Naive thymus-derived CD8-positive, alpha-beta T cell (primary cell): ENCODE measurements at regions not wholly inside any gene's neighbourhood (a gene's known extent, or its start where the extent isn't known, plus 50 kb on each side); places are given as distances from the start of the nearest gene placed in this dataset.

Experiments used
- ATAC-seq, 2 donors: fragments of 150-1000 bp; cut with Tn5 transposase in 1 of 2; sonication (Bioruptor Pico), chemical (Tn5 transposase) in 1 of 2; 1 replicate in 1 of 2; 2 replicates in 1 of 2; pipeline ENCODE4 v1.10.0; 2021; ENCODE audit warnings: mild to moderate bottlenecking in 2 of 2, moderate library complexity in 2 of 2
- POLR2A ChIA-PET: fragments of 350-600 bp; sonication (Branson Sonifier 250); formaldehyde crosslinking; loops from one replicate; lab custom pipeline; 2021; ENCODE audit warnings: antibody characterized with exemption; lab: Charles Lee
- DNase-seq, 10 donors: peaks; one replicate each; pipeline versions ENCODE4 v3.0.0 to v3.0.0-alpha.2; 2020 to 2022
- H3K27ac Mint-ChIP-seq, 10 donors: one replicate each; pipeline ENCODE4 v1.8.0; 2020 to 2022; ENCODE audit warnings: mild to moderate bottlenecking in 10 of 10, mixed read lengths in 10 of 10, moderate library complexity in 4 of 10, inconsistent platforms in 1 of 10
- H3K27me3 Mint-ChIP-seq, 5 donors: one replicate each; pipeline ENCODE4 v1.8.0; 2021 to 2022; ENCODE audit warnings: mixed read lengths in 5 of 5
- H3K36me3 Mint-ChIP-seq, 3 donors: one replicate each; pipeline ENCODE4 v1.8.0; 2020 to 2022; ENCODE audit warnings: mixed read lengths in 3 of 3, mild to moderate bottlenecking in 2 of 3, inconsistent platforms in 1 of 3
- H3K4me1 Mint-ChIP-seq, 4 donors: one replicate each; pipeline ENCODE4 v1.8.0; 2021 to 2022; ENCODE audit warnings: mixed read lengths in 4 of 4
- H3K4me3 Mint-ChIP-seq, 10 donors: one replicate each; pipeline ENCODE4 v1.8.0; 2020 to 2022; ENCODE audit warnings: mild to moderate bottlenecking in 10 of 10, mixed read lengths in 10 of 10, moderate library complexity in 6 of 10, inconsistent platforms in 1 of 10
- H3K9me3 Mint-ChIP-seq, 9 donors: one replicate each; pipeline ENCODE4 v1.8.0; 2020 to 2022; ENCODE audit warnings: mixed read lengths in 9 of 9, mild to moderate bottlenecking in 3 of 9, inconsistent platforms in 1 of 9, moderate library complexity in 1 of 9

GRCh38 chrX:121886557-121886956 lies 839.1 kb downstream of the GLUD2 start:
- DNase-seq (no peak), ATAC-seq (no peak)
- no peaks in the 10 kb centered on the region for H3K4me1 Mint-ChIP-seq
- no peak overlapping the region for H3K4me3 Mint-ChIP-seq
- no peaks in the 10 kb centered on the region for H3K36me3 Mint-ChIP-seq
- no peaks in the 10 kb centered on the region for H3K27me3 Mint-ChIP-seq
- H3K9me3 Mint-ChIP-seq: peaks cover 0 to 4% (median 0%) of the 10 kb centered on the region in 9 donors
- POLR2A ChIA-PET: no interaction called here
- no peak overlapping the region for H3K27ac Mint-ChIP-seq

- Mint-ChIP-seq H3K9me3 (no peaks in the 10 kb centered on the region), H3K4me1 (no peaks in the 10 kb centered on the region), H3K36me3 (no peaks in the 10 kb centered on the region), H3K27me3 (no peaks in the 10 kb centered on the region), H3K4me3 (no peak overlapping the region), H3K27ac (no peak overlapping the region)
- DNase-seq: no peak
- POLR2A ChIA-PET: no interaction called here
- ATAC-seq: no peak
Observed at GRCh38 chrX:121894756-121895155, 847.3 kb downstream of the GLUD2 start.

- POLR2A ChIA-PET: no interaction called here
- no peak overlapping the region for H3K4me3 Mint-ChIP-seq
- DNase-seq: no peak
- ATAC-seq: no peak
- peaks cover 0 to 3% (median 0%) of the 10 kb centered on the region in 9 donors for H3K9me3 Mint-ChIP-seq
- no peaks in the 10 kb centered on the region for H3K4me1 Mint-ChIP-seq
- no peaks in the 10 kb centered on the region for H3K36me3 Mint-ChIP-seq
- H3K27ac Mint-ChIP-seq: no peak overlapping the region
- H3K27me3 Mint-ChIP-seq: no peaks in the 10 kb centered on the region
Observed at GRCh38 chrX:121902463-121902862, 855.1 kb downstream of the GLUD2 start.

- H3K9me3 Mint-ChIP-seq: peaks cover 0 to 3% (median 0%) of the 10 kb centered on the region in 9 donors
- DNase-seq (no peak), ATAC-seq (no peak)
- no peaks in the 10 kb centered on the region for H3K4me1 Mint-ChIP-seq
- POLR2A ChIA-PET: no interaction called here
- H3K4me3 Mint-ChIP-seq: no peak overlapping the region
- H3K27ac Mint-ChIP-seq: no peak overlapping the region
- no peaks in the 10 kb centered on the region for H3K36me3 Mint-ChIP-seq
- H3K27me3 Mint-ChIP-seq: no peaks in the 10 kb centered on the region
Observed at GRCh38 chrX:121903961-121904360, 856.6 kb downstream of the GLUD2 start.

GRCh38 chrX:121921258-121921657 lies 873.8 kb downstream of the GLUD2 start:
- H3K4me1 Mint-ChIP-seq: no peaks in the 10 kb centered on the region
- ATAC-seq: no peak
- H3K27ac Mint-ChIP-seq: no peak overlapping the region
- peaks cover 0 to 6% (median 0%) of the 10 kb centered on the region in 9 donors for H3K9me3 Mint-ChIP-seq
- no peaks in the 10 kb centered on the region for H3K36me3 Mint-ChIP-seq
- DNase-seq: no peak
- H3K4me3 Mint-ChIP-seq: no peak overlapping the region
- POLR2A ChIA-PET: no interaction called here
- H3K27me3 Mint-ChIP-seq: no peaks in the 10 kb centered on the region

GRCh38 chrX:121931567-121931966 lies 884.2 kb downstream of the GLUD2 start:
- H3K27ac Mint-ChIP-seq: no peak overlapping the region
- no peak for DNase-seq
- H3K4me3 Mint-ChIP-seq: no peak overlapping the region
- no peaks in the 10 kb centered on the region for H3K4me1 Mint-ChIP-seq
- POLR2A ChIA-PET: no interaction called here
- H3K9me3 Mint-ChIP-seq: peaks cover 0 to 12% (median 2%) of the 10 kb centered on the region in 9 donors
- peaks cover 0 to 4% (median 0%) of the 10 kb centered on the region in 3 donors for H3K36me3 Mint-ChIP-seq
- H3K27me3 Mint-ChIP-seq: no peaks in the 10 kb centered on the region
- ATAC-seq: no peak

GRCh38 chrX:121932688-121933087 lies 885.3 kb downstream of the GLUD2 start:
- H3K27me3 Mint-ChIP-seq: no peaks in the 10 kb centered on the region
- no peak overlapping the region for H3K4me3 Mint-ChIP-seq
- peaks cover 0 to 5% (median 0%) of the 10 kb centered on the region in 9 donors for H3K9me3 Mint-ChIP-seq
- no peak for DNase-seq
- peaks cover 0 to 2% (median 0%) of the 10 kb centered on the region in 3 donors for H3K36me3 Mint-ChIP-seq
- ATAC-seq: no peak
- H3K27ac Mint-ChIP-seq: no peak overlapping the region
- H3K4me1 Mint-ChIP-seq: no peaks in the 10 kb centered on the region
- POLR2A ChIA-PET: no interaction called here

- peaks cover 0 to 4% (median 0%) of the 10 kb centered on the region in 9 donors for H3K9me3 Mint-ChIP-seq
- DNase-seq: no peak
- H3K4me1 Mint-ChIP-seq: no peaks in the 10 kb centered on the region
- H3K4me3 Mint-ChIP-seq: no peak overlapping the region
- ATAC-seq: no peak
- POLR2A ChIA-PET: no interaction called here
- no peaks in the 10 kb centered on the region for H3K27me3 Mint-ChIP-seq
- no peaks in the 10 kb centered on the region for H3K36me3 Mint-ChIP-seq
- no peak overlapping the region for H3K27ac Mint-ChIP-seq
Observed at GRCh38 chrX:121949041-121949760, 901.8 kb downstream of the GLUD2 start.

GRCh38 chrX:121958886-121959285 lies 911.5 kb downstream of the GLUD2 start:
- H3K36me3 Mint-ChIP-seq: no peaks in the 10 kb centered on the region

GRCh38 chrX:121975671-121976070 lies 928.3 kb downstream of the GLUD2 start:
- DNase-seq (no peak), ATAC-seq (no peak)
- H3K9me3 Mint-ChIP-seq: peaks cover 0 to 13% (median 2%) of the 10 kb centered on the region in 9 donors
- H3K4me3 Mint-ChIP-seq: peak overlapping the region in 1 of 10 donors; percentile 31
- H3K36me3 Mint-ChIP-seq: no peaks in the 10 kb centered on the region
- no peaks in the 10 kb centered on the region for H3K27me3 Mint-ChIP-seq
- H3K27ac Mint-ChIP-seq: no peak overlapping the region
- POLR2A ChIA-PET: no interaction called here
- no peaks in the 10 kb centered on the region for H3K4me1 Mint-ChIP-seq

More at GRCh38 chrX:121958886-121959285, 911.5 kb downstream of the GLUD2 start:
- Mint-ChIP-seq H3K4me3 (no peak overlapping the region), H3K27ac (no peak overlapping the region), H3K27me3 (no peaks in the 10 kb centered on the region), H3K9me3 (peaks cover 0 to 8% (median 0%) of the 10 kb centered on the region in 9 donors), H3K4me1 (no peaks in the 10 kb centered on the region)
- POLR2A ChIA-PET: no interaction called here
- no peak for DNase-seq
- ATAC-seq: no peak

GRCh38 chrX:121987163-121987562 lies 939.8 kb downstream of the GLUD2 start:
- Mint-ChIP-seq H3K27me3 (no peaks in the 10 kb centered on the region), H3K27ac (no peak overlapping the region), H3K9me3 (peaks cover 0 to 5% (median 0%) of the 10 kb centered on the region in 9 donors), H3K4me1 (no peaks in the 10 kb centered on the region), H3K4me3 (no peak overlapping the region), H3K36me3 (no peaks in the 10 kb centered on the region)
- no peak for DNase-seq
- no peak for ATAC-seq
- POLR2A ChIA-PET: no interaction called here

- DNase-seq: no peak
- no peaks in the 10 kb centered on the region for H3K36me3 Mint-ChIP-seq
- ATAC-seq: no peak
- POLR2A ChIA-PET: no interaction called here
- no peaks in the 10 kb centered on the region for H3K4me1 Mint-ChIP-seq
- no peak overlapping the region for H3K4me3 Mint-ChIP-seq
- no peak overlapping the region for H3K27ac Mint-ChIP-seq
- H3K27me3 Mint-ChIP-seq: no peaks in the 10 kb centered on the region
- peaks cover 0 to 5% (median 0%) of the 10 kb centered on the region in 9 donors for H3K9me3 Mint-ChIP-seq
Observed at GRCh38 chrX:121987835-121988234, 940.4 kb downstream of the GLUD2 start.

- no peak for ATAC-seq
- POLR2A ChIA-PET: no interaction called here
Observed at GRCh38 chrX:122004127-122004526, 956.7 kb downstream of the GLUD2 start.

GRCh38 chrX:122026665-122027064 lies 979.3 kb downstream of the GLUD2 start:
- Mint-ChIP-seq H3K9me3 (peaks cover 0 to 4% (median 0%) of the 10 kb centered on the region in 9 donors), H3K27me3 (no peaks in the 10 kb centered on the region), H3K27ac (no peak overlapping the region), H3K4me3 (no peak overlapping the region), H3K4me1 (no peaks in the 10 kb centered on the region), H3K36me3 (no peaks in the 10 kb centered on the region)
- ATAC-seq: no peak
- POLR2A ChIA-PET: no interaction called here
- DNase-seq: no peak

More at GRCh38 chrX:122004127-122004526, 956.7 kb downstream of the GLUD2 start:
- no peaks in the 10 kb centered on the region for H3K4me1 Mint-ChIP-seq
- no peak for DNase-seq
- no peak overlapping the region for H3K27ac Mint-ChIP-seq
- no peaks in the 10 kb centered on the region for H3K27me3 Mint-ChIP-seq
- H3K4me3 Mint-ChIP-seq: no peak overlapping the region
- no peaks in the 10 kb centered on the region for H3K36me3 Mint-ChIP-seq
- H3K9me3 Mint-ChIP-seq: peaks cover 0 to 9% (median 0%) of the 10 kb centered on the region in 9 donors
